ENCODE measurements at regions not wholly inside any gene's neighbourhood (a gene's known extent, or its start where the extent isn't known, plus 50 kb on each side); places are given as distances from the start of the nearest gene placed in this dataset.
A peak's percentile ranks its signal among the peaks of the same experiment; 100 is the strongest.
"Not testable (repeated sequence)": the region's sequence is repeated elsewhere in the genome, so short reads cannot be mapped to it uniquely, and the experiment has no call there.

DNA sequence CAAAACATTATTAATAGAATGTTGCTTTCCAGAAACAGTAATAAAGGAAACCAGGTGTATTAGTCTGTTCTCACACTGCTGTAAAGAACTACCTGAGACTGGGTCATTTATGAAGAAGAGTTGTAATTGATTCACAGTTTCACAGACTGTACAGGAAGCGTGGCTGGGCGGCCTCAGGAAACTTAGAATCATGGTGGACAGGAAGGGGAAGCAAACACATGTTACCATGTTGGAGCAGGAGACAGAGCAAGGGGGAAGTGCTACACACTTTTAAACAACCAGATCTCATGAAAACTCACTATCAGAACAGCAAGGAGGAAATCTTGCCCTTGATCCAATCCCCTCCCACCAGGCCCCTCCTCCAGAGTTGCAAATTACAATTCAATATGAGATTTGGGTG lies 815.8 kb downstream of the TRIML1 start:
- no peak for DNase-seq (ENCODE audit: low read depth)

DNA sequence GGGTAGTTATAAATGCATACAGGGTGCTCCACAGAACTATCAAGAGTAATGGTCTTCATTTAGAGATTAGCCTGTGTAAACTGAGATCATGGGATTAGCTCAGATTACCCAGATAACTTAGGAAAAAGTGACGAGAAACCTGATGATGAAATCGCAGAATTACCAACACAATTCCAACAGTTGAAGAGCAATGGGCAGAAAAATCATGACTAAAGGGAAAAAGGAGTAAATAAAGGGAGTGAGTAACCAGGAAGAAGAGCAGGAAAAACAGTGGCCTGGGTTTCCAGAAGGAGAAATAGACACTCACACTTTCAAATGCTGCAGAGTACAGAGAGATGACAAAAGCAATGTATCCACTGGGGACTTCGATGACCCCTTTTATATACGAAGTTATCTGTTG lies 817.3 kb downstream of the TRIML1 start:
- DNase-seq (ENCODE audit: low read depth) = no peak

DNA sequence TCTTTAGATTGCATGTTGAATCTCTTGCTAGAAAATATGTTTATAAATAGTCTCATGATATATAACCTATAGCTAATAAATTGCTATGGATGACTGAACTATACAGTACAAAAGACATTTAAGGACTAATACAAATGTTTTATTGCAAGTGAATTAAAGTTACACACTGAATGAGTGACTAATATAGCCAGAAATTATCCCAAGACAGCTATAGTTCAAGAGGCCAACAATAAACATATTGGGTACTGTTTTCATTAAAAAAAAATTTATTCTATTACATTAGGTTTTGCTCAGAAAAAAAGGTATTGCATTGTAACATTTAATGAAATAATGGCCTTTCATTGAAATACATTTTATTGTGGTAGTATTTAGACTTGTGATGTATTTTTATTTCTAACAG lies 819.1 kb downstream of the TRIML1 start:
- DNase-seq (ENCODE audit: low read depth) = no peak

DNA sequence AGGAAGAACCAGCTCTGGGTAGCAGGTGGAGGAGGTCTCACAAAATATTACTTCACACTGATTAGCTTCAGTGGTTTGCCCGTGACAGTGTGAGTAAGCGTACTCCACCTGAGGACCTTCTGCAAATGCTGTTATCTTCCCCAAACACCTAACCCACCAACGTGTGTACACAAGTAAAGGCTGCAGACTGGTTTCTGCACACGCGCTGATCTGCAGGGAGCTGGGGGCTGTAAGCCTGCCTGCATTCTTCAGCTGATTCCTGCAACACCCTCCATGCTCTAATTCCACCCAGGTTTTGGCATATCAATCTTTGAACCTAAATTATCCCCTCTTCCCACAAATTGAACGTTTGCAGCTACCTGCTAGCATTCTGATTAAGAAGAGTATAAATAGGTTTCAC lies 820.2 kb downstream of the TRIML1 start:
- no peak for DNase-seq (ENCODE audit: low read depth)

DNA sequence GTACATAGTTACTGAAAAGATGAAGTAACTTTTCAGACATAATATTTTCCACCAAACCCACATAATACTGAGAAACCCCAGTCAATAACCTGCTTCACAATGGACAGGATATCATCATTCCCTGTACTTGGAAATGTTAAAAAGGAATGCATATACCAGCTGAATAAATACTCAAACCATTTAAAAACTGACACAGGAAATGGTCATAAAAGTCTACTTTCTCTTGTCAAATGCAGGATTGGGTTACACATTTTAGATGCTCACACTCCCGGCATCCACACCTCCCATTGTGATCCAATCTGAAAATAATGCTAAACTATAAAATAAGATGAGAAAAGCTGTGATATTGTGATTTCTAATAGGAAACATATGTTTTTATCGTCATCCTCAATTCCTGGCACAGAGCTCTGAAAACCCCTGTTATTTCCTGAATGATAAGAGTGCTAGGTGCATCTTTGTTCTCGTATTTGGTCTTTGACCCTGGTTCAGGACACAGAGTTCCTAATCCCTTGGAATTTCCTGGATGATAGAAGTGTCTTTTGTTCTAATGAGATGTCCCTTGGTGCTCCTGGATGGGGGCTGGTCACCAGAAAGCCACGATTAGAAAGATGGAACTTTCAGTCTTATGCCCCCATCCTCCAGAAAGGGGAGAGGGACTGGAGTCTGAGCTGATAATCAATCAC lies 821.3 kb downstream of the TRIML1 start:
- DNase-seq (ENCODE audit: low read depth) = no peak

DNA sequence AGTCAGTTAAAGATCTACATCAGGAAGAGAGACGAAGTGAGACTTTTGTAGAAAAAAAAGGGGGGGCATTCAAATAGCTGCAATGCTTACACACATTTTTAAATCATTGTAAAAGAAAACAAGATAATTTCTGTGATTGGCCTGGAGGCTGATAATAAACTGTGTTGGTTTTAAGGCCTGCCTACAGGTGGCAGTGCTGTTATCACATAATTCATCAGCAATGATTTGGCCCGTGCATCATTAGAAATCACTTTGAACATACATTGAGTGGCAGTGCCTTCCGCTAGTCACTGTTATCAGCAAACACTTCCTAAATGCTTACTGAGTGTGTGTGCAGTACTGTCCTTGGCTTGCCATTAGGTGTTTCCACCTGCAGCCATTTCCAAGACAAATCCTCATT lies 831.9 kb downstream of the TRIML1 start:
- DNase-seq (ENCODE audit: low read depth) = no peak

DNA sequence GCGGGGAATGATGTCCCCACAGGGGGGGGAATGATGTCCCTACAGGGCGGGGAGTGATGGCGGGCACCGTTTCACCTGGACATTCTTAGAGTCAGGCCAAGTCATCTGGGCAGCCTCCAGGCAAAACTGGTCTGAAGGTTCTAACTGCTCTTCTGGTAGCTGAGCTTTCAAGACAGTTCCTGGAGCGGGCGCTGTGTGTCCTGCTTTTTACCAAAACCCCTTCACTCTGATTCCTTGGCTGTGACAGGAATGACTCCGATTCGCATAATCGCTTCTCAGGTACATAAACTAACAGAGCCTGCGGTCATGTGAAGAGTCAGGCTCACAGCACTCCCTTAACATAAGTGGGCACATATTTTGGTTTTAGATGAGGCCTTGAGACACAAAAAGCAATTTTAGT lies 836.0 kb downstream of the TRIML1 start:
- DNase-seq (ENCODE audit: low read depth) = no peak

DNA sequence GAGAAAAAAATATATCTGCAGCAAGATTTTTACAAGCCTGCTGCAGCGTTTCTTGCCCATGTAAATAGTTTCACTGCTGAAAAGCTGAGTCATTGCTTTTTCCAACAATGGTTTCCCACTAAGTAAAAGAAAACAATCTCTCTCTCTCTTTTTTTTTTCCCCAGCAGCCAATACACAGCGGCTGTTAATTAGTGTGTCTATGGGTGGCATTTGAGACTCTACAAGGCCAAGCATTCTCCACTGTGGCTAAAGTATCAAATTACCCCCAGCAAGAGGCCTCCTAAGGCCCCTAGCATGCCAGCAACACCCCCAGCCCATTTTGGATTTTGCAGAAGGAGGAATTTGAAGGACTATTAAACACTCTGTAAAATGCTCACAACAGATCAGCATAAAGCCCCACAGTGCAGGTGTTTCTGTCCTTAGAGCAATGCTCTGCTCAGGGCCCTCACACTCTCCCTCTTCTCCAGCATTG lies 837.4 kb downstream of the TRIML1 start:
- peak; percentile 20 for DNase-seq (ENCODE audit: low read depth)

DNA sequence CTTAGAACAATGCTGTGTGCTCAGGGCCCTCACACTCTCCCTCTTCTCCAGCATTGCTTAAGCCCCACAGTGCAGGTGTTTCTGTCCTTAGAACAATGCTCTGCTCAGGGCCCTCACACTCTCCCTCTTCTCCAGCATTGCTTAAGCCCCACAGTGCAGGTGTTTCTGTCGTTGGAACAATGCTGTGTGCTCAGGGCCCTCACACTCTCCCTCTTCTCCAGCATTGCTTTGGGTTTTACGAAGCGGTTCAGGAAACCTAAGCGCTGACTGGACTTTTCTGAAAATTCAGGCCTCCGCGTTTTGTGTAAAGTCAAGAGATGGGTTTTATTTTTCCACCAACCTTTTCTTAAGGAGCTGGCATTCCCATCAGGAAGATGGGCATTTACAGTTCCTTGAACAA lies 838.0 kb downstream of the TRIML1 start:
- DNase-seq (ENCODE audit: low read depth) = not testable (repeated sequence)

DNA sequence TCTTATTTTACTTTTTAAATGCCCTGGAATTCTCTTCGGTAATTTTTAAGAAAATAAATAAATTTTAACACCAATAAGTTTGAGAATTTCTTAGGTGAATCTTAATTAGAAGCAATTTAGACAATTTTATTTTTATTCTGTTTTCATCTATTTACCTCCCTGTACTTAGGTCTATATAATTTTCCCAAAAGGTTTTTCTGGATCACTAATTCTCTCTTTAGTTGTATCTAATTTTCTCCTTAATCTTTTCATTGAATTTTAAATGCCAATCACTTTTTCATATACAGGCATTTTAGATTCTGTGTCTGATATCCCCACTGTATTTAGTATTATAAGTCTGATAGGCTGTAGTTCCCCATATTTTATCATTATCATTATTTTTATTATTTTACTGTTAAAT lies 845.3 kb downstream of the TRIML1 start:
- DNase-seq (ENCODE audit: low read depth) = no peak

DNA sequence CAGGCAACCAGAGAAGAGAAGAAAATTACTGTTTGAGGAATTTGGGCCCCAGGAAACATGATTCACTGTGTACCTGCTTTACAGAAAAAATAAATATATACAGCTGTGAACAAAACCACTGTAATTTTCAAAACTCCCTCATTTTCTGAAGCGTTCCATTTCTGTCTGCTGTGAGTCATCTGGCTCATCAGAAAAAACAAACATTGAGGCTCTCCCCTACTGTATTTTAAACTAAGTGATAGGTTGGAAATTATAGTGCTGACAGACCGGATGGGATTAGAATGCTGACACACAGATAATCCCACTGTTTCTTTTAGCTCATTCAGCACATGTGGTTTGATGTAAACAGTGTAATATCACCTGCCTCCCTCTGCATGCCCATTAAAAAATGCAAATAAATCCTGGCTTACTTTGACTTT lies 847.0 kb downstream of the TRIML1 start:
- DNase-seq (ENCODE audit: low read depth) = peak; percentile 20

DNA sequence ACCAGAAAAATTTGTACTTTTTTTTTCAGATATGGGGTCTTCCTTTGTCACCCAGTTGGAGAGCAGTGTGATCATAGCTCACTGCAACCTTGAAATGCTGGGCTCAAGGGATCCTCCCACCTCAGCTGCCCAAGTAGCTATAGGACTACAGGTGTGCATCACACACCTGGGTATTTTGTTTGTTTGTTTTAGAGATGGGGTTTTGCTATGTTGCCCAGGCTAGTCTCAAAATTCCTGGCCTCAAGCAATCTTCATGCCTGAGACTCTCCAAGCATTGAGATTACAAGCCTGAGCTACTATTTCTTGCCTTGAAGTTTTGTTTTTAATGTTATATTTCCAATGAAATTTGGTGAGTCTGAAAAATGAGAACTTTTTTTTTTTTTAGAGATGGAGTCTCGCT lies 847.8 kb downstream of the TRIML1 start:
- DNase-seq (ENCODE audit: low read depth) = no peak

DNA sequence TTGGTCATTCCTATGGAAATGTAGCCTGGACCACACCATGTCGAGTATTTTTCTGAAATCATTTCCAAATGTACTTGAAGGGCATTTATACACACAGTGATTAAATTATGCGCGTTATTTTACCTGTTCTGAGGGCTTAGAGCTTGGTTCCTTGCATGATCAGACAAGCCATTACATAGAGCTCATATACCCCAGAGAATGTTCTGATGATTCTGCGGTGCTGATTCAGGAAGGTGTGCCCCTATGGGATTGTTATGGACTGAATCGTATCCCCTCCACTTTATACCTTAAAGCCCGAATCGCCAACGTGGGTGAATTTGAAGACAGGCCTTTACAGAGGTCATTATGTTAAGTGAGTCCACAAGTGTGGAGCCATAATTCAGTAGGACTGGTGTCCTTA lies 848.9 kb downstream of the TRIML1 start:
- no peak for DNase-seq (ENCODE audit: low read depth)

DNA sequence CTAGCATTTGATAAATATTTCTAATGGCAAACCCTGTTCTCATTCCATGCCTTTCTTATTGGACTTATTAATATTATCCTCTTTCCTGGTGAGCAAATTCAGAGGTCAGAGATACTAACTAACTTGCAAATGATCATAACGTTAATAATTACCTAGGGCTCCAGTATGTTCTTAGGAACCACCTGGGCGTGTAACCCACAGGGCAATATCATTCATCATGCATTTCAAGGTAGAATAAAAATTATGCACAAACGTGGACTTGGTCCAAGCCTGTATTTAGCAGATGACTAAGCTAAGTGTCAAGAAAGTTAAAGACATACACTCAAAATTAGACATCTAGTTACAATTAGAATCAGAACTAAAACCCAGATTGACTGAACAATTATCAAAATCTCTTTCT lies 850.1 kb downstream of the TRIML1 start:
- DNase-seq (ENCODE audit: low read depth) = no peak

DNA sequence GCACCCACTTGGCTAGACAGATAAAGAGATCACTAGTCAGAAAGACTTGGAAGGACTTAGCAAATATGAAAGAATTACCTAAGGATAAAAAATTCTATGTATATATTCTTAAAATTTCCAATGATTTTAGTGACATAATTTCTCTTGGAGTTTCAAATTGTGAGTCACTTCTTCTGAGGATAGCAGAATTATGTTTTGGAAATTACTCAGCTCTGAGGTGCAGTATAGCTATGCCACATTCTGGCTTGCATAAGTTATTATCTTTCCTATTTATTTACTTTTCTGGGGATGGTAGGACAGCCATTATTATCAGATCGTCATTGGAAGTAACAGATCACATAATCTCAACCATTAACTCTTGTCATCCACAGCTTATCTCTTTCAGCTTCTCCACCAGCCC lies 853.5 kb downstream of the TRIML1 start:
- no peak for DNase-seq (ENCODE audit: low read depth)

DNA sequence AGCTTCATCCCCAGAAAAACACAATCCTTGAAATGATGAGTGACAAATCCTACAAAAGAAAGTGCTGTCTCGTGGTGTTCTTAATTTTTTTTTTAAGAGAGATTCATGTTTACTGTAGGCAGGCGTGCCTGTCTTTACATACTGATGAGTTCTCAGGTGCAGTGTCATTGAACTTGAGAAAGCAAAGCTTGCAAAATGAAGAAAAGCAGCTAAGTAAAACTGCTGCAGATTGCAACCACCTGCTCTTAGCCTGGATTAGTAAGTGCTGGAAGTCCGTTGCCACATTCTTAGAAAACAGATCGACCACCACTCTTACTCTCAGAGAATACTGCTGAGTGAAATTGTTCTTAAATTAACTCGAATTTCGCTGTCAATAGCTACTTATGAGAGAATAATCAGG lies 854.6 kb downstream of the TRIML1 start:
- no peak for DNase-seq (ENCODE audit: low read depth)

DNA sequence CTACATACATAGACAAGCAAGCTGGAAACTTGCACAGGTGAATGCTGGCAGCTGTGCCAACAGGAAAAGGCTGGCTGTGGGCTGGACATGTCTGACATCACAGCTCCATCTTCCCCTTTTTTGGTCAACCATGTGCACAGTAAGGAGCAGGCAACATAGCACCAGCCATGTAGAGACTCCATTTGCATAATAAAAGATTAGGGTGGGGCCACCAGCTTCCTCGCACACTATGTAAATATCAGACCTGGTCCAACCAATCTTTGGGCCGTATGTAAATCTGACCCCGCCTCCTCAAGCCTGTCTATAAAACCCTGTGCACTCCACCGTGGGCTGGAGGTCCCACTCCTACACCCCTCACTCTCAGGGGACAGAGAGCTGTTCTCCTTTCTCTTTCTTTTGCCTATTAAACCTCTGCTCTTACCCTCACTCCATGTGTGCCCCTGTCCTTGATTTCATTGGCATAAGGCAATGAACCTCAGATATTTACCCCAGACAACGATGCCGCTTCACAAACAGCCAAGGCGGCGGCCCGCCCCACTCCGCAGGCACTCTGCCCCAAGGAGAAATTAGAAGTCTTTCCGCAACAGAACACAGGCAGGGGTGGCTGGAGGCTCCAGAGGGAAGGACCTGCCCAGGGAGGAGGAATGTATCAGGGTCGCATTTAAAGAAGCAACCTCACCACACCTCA lies 862.2 kb downstream of the TRIML1 start:
- DNase-seq (ENCODE audit: low read depth) = no peak

DNA sequence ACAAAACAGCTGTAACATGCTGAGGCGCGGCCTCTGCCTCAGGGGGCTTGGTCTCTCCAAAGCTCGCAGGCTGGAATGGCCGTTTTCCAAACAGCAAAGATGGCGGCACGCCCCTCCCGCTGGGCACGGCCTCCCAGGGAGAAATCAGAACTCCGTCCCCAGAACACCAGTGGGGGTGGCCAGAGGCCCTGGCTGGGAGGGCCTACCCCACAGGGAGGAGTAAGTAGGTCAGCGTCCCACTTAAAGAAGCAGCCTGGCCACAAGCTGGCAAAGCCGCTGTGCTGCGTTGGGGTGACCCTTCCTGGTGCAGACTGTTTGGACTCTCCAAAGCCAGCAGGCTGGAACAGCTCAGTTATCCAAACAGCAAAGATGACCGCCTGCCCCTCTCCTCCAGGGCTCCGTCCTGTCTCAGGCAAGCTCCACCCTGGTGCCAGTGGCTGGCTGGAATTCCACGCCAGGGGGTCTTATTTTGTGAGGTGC lies 862.8 kb downstream of the TRIML1 start:
- no peak for DNase-seq (ENCODE audit: low read depth)

DNA sequence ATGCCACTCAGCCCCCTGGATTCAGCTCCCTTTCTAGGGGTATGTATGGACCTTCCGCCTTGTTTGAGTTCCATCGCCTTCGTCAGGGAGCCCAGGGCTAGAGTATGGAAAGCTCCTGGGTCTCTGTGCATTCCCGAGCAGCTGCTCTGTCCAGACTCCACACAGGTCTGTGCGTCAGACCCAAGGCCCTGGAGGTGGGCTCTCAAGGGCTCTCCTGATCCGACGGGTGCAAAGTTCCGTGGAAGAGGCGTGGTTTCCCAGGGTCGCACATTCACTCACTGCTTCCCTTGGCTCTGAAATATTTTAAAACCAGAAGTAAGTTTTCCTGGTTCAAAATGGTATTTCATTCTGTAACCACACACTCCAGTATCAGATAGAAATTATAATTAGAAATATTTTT lies 863.2 kb downstream of the TRIML1 start:
- DNase-seq (ENCODE audit: low read depth) = no peak

DNA sequence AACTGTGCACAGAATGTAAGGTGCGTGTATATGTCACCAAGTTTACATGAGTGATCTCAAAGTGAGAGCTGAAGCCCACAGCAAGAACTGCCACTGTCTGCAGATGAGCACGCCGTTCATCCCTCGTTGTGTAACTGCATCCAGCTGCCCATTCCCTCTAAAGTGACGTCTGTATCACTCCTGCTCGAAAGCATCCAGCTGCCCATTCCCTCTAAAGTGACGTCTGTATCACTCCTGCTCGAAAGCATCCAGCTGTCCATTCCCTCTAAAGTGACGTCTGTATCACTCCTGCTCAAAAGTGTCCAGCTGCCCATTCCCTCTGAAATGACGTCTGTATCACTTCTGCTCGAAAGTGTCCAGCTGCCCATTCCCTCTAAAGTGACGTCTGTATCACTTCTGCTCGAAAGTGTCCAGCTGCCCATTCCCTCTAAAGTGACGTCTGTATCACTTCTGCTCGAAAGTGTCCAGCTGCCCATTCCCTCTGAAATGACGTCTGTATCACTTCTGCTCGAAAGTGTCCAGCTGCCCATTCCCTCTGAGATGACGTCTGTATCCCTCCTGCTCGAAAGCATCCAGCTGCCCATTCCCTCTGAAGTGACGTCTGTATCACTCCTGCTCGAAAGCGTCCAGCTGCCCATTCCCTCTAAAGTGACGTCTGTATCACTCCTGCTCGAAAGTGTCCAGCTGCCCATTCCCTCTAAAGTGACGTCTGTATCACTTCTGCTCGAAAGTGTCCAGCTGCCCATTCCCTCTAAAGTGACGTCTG lies 871.4 kb downstream of the TRIML1 start:
- DNase-seq (ENCODE audit: low read depth) = not testable (repeated sequence)

DNA sequence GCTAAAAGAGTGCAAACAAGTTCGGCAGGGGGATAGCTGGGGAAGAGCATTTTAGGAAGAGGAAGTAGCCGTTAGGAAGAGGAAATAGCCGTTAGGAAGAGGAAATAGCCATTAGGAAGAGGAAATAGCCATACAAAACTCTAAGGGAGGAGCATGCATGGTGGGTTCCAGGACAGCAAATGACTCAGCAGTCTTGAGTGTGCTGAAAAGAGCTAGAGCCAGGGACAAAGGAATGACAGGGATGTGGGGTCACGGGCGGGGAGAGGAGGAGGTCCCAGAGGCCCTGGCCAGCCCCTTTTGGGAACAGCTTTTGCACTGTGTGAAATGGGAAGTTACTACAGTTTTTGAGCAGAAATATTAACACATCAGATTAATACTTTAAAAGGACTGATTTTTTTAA lies 882.6 kb downstream of the TRIML1 start:
- no peak for DNase-seq (ENCODE audit: low read depth)

DNA sequence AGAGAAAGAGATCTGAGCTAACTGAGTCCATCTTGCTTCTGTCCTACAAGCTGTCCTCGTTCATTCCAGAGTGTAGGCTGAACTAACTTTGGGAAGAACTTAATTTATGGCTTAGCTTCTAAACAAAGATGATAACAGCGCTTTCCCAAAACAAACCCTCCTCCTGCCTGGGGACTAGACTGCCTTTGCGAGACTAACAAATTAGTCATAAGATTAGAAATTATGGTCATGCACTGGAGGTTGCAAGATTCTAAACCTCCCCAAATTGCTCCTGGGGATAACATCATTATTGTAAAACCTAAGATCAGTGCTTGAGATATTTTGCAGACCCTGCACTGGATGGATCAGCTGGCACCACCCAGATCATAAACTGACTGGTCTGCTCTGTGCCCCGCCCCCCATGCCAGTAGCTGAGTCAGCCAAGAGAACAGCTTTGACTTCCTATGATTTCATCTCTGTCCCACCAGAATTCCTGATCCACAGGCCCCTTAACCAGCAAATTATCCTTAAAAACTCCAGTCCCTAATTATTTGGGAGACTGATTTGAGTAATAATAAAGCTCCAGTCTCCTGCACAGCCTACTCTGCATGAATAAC lies 883.3 kb downstream of the TRIML1 start:
- DNase-seq (ENCODE audit: low read depth) = peak; percentile 40
